Right kidney (tissue), 1 donor: ENCODE measurements at regions not wholly inside any gene's neighbourhood (a gene's known extent, or its start where the extent isn't known, plus 50 kb on each side); places are given as distances from the start of the nearest gene placed in this dataset.
"Not testable (repeated sequence)": the region's sequence is repeated elsewhere in the genome, so short reads cannot be mapped to it uniquely, and the experiment has no call there.

Experiments used
- DNase-seq: peaks from one replicate; pipeline ENCODE4 v3.0.0-alpha.2; 2016

DNA sequence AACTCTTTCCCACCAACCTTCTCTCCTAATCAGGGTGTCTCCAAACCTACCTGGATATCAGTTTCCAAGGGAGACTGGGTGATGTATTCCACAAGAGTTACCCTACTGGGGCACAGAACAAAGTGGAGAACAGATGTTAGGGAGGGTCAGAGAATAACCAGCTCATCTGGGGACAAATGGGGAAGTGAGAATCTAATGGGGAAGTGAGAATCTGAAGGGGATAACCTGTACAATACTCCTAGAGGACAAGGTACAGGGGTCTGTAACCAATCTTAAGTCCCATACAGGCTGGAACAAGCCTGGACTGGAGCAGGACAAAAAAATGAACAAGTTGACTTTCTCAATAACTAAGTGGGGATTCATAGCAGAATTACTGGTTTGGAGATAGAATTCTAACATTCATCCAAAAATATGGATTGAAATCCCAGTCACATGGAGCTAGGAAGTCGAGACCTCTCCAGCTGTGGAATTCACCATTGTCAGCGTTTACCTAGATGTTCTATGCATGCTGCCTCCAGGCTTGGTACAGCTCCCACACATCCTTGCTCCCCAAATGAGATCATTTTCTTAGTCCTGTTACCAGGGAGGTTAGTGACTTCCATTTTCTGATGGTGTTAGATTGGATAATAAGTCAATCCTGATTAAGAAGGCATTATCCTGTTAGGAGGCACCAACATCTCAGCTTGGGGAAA lies 214.8 kb upstream of the MOCS1 start:
- DNase-seq, result no peak

DNA sequence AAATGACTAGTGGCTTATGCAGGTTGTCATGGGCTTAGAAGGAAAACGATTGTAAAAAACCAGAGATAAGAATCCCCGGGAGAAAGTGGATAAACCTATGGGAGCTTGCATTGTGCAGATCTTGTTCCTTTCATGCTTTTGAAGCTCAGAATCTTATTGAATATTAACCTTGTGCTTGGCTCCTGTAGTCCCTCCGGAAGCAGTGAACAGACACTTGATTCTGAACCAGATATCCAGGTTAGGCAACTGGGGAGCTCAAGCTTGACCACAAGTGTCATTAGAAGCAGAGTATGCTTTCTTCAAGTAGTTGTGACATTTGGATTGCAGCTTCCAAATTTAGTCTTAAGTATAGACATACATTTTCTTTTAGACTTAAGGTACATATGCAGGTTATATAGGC lies 212.6 kb upstream of the MOCS1 start:
- DNase-seq, result no peak

DNA sequence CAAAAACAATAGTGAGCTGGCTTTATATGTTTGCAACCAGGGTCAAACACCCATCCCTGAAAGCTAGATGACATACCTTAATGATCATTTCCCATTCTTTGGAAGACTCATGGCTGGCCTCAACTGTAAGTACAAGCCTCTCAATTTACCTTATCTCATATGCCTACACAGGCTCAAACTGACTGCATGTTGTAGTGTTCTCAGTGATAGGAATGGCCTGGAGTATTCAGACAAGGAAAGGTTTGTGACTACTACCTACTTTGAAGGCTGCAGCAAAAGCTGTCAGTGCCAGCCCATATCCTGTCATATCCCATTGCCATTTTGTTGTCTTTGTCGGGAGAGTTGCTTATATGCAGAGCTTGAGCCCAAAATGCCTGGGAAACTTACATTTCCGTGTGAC lies 205.2 kb upstream of the MOCS1 start:
- DNase-seq, result no peak

GRCh38 chr6:40138273-40138720 lies 204.0 kb upstream of the MOCS1 start:
- DNase-seq, result peak; percentile 22

DNA sequence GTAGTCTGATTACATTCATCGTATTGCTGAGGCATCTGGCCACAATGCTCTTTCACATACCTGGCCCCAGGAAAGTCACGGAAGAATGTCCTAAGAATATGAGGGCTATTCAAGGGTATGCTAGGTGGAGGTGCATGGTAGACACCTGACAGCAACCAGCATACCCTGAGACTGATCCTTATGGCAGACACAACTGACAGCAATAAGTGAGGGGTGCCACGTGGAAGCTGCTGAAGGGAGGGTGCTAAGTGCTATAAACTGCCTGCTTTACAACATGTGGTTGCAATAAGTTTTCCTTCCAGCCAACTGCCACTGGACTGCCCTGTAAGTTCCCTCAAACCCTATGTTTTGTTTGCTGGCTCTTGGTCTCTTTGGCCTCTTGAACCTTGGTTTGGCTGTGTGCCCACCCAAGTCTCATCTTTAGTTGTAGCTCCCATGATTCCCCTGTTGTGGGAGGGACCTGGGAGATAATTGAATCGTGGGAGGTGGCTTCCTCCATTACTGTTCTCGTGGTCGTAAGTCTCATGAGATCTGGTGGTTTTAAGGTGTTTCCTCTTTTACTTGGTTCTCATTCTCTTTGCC lies 201.3 kb upstream of the MOCS1 start:
- no peak for DNase-seq

DNA sequence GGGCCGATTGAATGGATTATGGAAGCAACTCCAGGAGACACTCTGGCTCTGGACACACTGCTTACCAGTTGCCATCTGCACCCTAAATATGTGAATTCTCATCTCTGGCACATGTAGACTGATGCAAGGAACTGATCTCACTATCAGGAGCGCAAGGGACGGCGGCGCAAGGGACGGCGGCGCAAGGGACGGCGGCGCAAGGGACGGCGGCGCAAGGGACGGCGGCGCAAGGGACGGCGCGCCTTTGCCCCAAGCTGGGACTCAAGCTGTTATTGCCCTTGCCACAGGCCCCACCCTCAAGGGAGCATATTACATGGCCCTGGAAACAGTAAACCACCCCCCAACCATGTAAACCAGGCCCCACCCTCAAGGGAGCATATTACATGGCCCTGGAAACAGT lies 199.7 kb upstream of the MOCS1 start:
- not testable (repeated sequence) for DNase-seq

- DNase-seq, result no peak
Measured at GRCh38 chr6:40131675-40132074, 197.4 kb upstream of the MOCS1 start.

DNA sequence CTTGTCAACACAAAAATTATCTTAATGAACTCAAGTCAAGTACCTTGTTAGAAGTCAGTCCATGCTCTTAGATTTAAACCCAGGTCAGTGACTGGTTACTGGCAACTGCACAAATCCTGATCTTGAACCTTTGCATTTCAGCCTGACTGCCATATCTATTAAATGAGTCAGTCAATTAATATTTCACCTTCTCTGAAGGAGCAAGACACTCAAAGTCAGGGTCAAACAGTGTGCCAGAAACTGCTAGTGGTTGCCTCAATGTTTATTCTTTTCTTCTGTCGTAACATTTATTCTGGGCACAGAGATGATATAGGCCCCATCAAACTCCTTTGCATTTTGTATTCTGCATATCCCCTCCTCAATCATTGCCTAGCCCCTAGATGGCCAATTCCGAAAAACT lies 193.9 kb upstream of the MOCS1 start:
- no peak for DNase-seq

DNA sequence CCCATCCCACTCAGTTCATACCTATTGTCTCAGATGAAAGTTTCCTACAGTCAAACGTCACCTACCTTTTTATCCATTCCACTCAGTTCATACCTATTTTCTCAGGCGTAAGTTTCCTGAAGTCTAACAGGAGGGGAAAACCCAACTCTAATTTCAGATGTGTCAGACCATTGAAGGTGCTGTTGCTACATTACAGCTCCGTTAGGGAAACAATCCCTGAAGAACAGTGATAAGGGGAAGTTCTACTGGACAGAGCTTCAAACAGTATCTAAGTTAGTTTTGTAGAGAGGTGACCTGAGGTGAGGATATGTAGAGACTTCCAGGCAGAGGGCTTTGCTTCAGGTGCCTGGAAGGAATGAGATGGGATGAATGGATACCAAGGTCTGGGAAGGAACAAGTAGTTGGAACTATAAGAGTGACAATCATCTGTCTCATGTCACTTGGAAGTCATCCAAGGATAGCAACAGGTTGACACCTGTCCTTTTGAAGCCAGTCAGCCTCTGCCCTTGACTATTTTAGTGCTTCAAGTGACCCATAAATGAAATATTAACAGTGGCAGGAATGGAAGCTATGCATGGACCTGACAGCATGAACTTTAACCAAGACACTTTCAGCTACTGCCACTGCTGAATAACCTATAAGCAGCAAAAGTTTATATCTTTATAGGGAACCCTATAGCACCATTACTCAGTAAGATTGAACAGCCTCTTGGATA lies 191.6 kb upstream of the MOCS1 start:
- DNase-seq, result no peak

GRCh38 chr6:40124924-40125323 lies 190.7 kb upstream of the MOCS1 start:
- DNase-seq, result no peak

GRCh38 chr6:40116832-40117231 lies 182.6 kb upstream of the MOCS1 start:
- no peak for DNase-seq

- DNase-seq, result no peak
Measured at GRCh38 chr6:40112350-40112749, 178.1 kb upstream of the MOCS1 start.

- DNase-seq, result no peak
Measured at GRCh38 chr6:40108736-40109135, 174.5 kb upstream of the MOCS1 start.

- no peak for DNase-seq
Measured at GRCh38 chr6:40106840-40107239, 172.6 kb upstream of the MOCS1 start.

DNA sequence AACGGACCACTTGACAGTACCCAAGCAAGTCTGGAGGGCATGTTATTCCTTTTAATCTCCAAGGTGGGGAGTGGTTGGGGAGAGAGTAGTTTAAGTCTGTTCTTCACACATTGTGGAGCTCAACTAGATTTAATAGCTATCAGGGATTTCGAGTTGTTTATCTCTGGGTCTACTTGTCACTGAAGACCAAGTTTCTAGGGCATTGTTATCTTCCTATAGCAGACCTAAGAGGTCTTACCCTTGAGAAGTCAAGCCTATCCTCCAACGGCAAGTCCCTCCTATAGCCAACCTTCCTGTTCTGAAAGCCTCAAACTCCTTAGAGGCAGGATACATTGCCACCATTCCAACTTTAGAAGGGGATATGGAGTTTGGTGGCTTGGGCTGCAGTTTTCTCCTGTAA lies 164.5 kb upstream of the MOCS1 start:
- DNase-seq, result no peak

DNA sequence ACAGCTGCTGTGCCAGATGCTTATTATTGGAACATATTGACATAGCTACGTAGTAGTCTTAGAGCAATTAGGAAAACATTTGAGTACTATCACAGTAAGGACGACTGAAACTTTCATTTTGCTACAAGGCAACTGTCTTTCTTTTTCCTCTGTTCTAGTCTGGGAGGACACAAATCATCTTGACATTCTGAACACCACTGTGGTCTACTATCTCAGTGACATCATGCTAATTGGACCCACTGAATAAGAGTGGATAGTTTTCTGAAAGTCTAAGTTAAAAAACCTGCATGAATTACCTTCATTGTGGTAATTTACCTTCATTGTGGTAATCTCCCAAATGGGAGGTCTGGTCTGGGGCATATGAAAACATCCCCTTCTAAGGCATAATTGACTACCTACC lies 163.3 kb upstream of the MOCS1 start:
- DNase-seq, result no peak

- no peak for DNase-seq
Measured at GRCh38 chr6:40083141-40083920, 149.1 kb upstream of the MOCS1 start.

DNA sequence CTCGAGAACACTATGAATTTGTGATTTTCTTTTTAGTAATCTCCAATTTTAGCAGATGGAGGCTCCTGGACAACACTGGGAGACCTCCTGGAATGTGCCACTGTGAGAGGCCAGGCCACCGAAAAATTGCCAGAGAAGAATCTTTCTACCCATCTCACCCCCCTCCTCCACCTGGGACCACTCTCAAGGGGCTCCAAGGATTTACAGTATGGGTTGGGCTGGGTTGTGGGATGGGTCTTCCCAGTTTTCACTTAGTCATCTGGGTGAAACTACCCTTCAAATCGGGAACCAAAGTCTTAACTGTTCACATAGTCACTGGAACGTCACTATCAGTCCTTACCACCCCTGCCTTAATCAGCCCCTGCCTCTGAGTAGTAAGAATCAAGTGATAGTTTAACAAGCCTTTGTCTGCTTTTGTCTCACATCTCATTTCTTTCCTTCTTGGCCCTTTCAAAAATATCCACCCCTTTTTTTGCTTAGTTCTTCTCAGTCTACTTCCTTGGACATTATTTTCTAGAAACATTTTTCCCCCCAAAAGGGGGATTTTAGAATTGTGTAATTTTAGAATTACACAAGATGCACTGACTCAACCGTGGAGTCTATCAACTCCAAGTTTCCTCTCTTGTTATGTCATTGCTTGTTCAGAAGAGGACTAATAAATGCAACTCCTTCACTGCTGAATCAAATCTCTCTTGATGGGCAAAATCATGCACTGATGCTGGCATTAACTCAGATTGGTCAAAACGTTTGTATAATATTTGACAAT lies 148.2 kb upstream of the MOCS1 start:
- no peak for DNase-seq

DNA sequence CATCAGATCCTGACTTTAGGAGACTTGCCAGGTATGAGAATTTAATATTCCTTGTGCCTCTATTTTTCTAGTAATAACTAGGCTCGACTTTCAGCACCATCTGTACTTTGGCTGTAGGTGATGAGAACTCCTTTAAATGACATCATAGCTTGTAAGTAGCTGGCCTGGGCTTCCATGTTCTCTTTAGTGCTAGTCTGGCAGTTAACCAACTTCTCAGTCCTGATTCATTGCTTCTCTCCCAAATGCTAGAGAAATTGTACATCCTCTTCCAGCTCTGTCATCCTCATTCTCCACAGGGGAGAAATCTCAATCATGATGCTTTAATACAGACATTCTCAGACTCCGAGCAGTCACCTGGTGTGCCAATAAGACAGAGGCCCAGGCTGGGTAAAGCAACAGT lies 143.5 kb upstream of the MOCS1 start:
- no peak for DNase-seq

- no peak for DNase-seq
Measured at GRCh38 chr6:40077315-40077714, 143.1 kb upstream of the MOCS1 start.

DNA sequence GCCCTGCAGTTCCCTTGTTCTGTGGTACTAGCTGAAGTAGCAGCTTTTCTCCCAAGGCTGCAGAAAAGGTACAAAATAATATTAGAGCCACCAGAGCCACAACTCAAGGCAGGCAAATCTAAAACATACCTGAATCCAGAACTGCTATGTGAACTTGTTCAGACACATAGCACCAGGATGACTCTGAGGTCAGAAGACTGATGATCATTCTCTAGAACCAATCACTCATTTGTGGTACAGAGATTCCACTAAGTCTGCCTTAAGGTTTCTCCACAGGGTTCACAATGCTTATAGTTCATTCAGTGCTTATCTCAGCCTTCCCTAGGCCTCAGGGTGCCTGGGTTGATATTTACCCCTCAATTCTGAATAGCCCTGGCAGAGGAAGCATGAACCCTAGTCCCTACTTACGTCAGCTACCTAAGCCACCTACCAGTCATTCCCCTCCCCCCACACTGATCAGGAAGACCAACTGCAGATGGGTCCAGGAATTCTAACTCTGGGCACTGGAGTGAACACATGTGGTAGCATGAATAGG lies 140.9 kb upstream of the MOCS1 start:
- DNase-seq, result no peak
